Endothelial cell of umbilical vein (primary cell): ENCODE measurements at regions not wholly inside any gene's neighbourhood (a gene's known extent, or its start where the extent isn't known, plus 50 kb on each side); places are given as distances from the start of the nearest gene placed in this dataset.

Source experiments
- BruUV-seq: library from RNA; stranded (reverse); fragments of 400-500 nt; replicated peaks from 2 replicates; lab custom pipeline; 2021; lab: Mats Ljungman, UMichigan
- CTCF ChIA-PET: fragments of 300-600, 350-600 bp; sonication (Branson Sonifier 250); formaldehyde crosslinking; loops from one replicate; lab custom pipeline; 2021; ENCODE audit warnings: antibody characterized with exemption, inconsistent platforms; lab: Charles Lee
- POLR2A ChIA-PET: fragments of 300-600, 350-600 bp; sonication (Branson Sonifier 250); formaldehyde crosslinking; loops from one replicate; lab custom pipeline; 2021; ENCODE audit warnings: antibody characterized with exemption, inconsistent platforms; lab: Charles Lee
- DNase-seq: peaks from one replicate; pipeline ENCODE4 v3.0.0-alpha.2; 2011; ENCODE audit warnings: low read depth, low spot score
- FAIRE-seq: peaks from 2 replicates; lab custom pipeline; 2011; peaks lifted over from hg19 to GRCh38; lab: Jason Lieb, UNC
- H2AFZ ChIP-seq: 2 replicates; pipeline ENCODE4 v1.6.0; 2012; ENCODE audit warnings: low read depth, low read length, control low read depth, inconsistent platforms
- H3K27ac ChIP-seq: 2 replicates; pipeline ENCODE4 v1.5.1; 2011; ENCODE audit warnings: low read depth, mild to moderate bottlenecking, control low read depth, low read length, moderate library complexity; ENCODE audit not compliant: insufficient read depth
- H3K27me3 ChIP-seq, 2 experiments: 2 replicates each; pipeline versions ENCODE4 v1.6.0 to v1.6.1; 2011; ENCODE audit warnings: low read length in 2 of 2, mixed read lengths in 1 of 2; ENCODE audit not compliant: control insufficient read depth in 2 of 2, insufficient read depth in 2 of 2
- H3K36me3 ChIP-seq, 2 experiments: 2 replicates in 1 of 2; 3 replicates in 1 of 2; pipeline ENCODE4 v1.5.1; 2011; ENCODE audit warnings: low read length in 2 of 2, mild to moderate bottlenecking in 1 of 2, moderate library complexity in 1 of 2; ENCODE audit not compliant: control insufficient read depth in 2 of 2, insufficient read depth in 2 of 2; ENCODE audit errors: extremely low read depth in 1 of 2
- H3K4me1 ChIP-seq: 3 replicates; pipeline ENCODE4 v1.5.1; 2011; ENCODE audit warnings: mild to moderate bottlenecking, low read length; ENCODE audit not compliant: control insufficient read depth, insufficient read depth; ENCODE audit errors: extremely low read depth
- H3K4me2 ChIP-seq: 2 replicates; pipeline ENCODE4 v1.6.1; 2011; ENCODE audit warnings: low read length, control low read depth, mixed read lengths; ENCODE audit not compliant: insufficient read depth
- H3K4me3 ChIP-seq, 3 experiments: fragments of 200-600 bp in 1 of 3; sonication (generic), shearing (Covaris generic) in 1 of 3; replicated peaks in 1 of 3; 2 replicates each; pipeline ENCODE4 v1.5.1; 2011 to 2016; ENCODE audit warnings: control low read depth in 3 of 3, low read length in 3 of 3, mild to moderate bottlenecking in 2 of 3, inconsistent platforms in 1 of 3, low read depth in 1 of 3, moderate library complexity in 1 of 3; ENCODE audit not compliant: insufficient read depth in 1 of 3
- H3K79me2 ChIP-seq: 2 replicates; pipeline ENCODE4 v1.6.0; 2012; ENCODE audit warnings: low read length, inconsistent platforms; ENCODE audit not compliant: control insufficient read depth, insufficient read depth
- H3K9ac ChIP-seq: replicated peaks from 2 replicates; pipeline ENCODE3; 2011; ENCODE audit warnings: low read length, control low read depth; ENCODE audit not compliant: insufficient read depth; ENCODE audit errors: extremely low read depth
- H3K9me1 ChIP-seq: replicated peaks from 3 replicates; pipeline ENCODE4 v1.6.0; 2011; ENCODE audit warnings: mild to moderate bottlenecking, low read length; ENCODE audit not compliant: control insufficient read depth, insufficient read depth; ENCODE audit errors: extremely low read depth
- H3K9me3 ChIP-seq: replicated peaks from 2 replicates; pipeline ENCODE4 v1.5.1; 2012; ENCODE audit warnings: low read length, inconsistent platforms; ENCODE audit not compliant: control insufficient read depth, insufficient read depth
- H4K20me1 ChIP-seq: replicated peaks from 2 replicates; pipeline ENCODE3; 2011; ENCODE audit warnings: mild to moderate bottlenecking, low read length; ENCODE audit not compliant: control insufficient read depth, insufficient read depth; ENCODE audit errors: extremely low read depth
- CTCF ChIP-seq, 2 donors: IDR thresholded peaks; 1 replicate in 1 of 2; 2 replicates in 1 of 2; pipeline ENCODE4 v1.5.1; 2011; ENCODE audit warnings: low read length in 2 of 2, mild to moderate bottlenecking in 2 of 2, moderate library complexity in 2 of 2, control low read depth in 1 of 2, inconsistent platforms in 1 of 2, low read depth in 1 of 2; ENCODE audit not compliant: insufficient read depth in 1 of 2; ENCODE audit errors: extremely low read depth in 1 of 2
- EZH2 ChIP-seq: IDR thresholded peaks from 2 replicates; pipeline ENCODE4 v1.6.1; 2012; ENCODE audit warnings: borderline replicate concordance, low read depth, mild to moderate bottlenecking, moderate library complexity, low read length, inconsistent platforms; ENCODE audit not compliant: severe bottlenecking
- FOS ChIP-seq: IDR thresholded peaks from 2 replicates; pipeline ENCODE4 v1.6.1; 2011; ENCODE audit warnings: mild to moderate bottlenecking, low read length, moderate library complexity, borderline replicate concordance; ENCODE audit not compliant: insufficient read depth
- GATA2 ChIP-seq: IDR thresholded peaks from 2 replicates; pipeline ENCODE4 v1.7.0; 2011; ENCODE audit warnings: low read depth, mild to moderate bottlenecking, moderate library complexity, mixed read lengths, low read length; ENCODE audit not compliant: insufficient read length, insufficient read depth
- JUN ChIP-seq: IDR thresholded peaks from 2 replicates; pipeline ENCODE4 v1.6.1; 2011; ENCODE audit warnings: borderline replicate concordance, low read depth; ENCODE audit not compliant: insufficient read length, insufficient read depth
- MYC ChIP-seq: IDR thresholded peaks from one replicate; pipeline ENCODE4 v1.6.1; 2011; ENCODE audit warnings: mild to moderate bottlenecking, low read depth, low read length
- POLR2A ChIP-seq: IDR thresholded peaks from 2 replicates; pipeline ENCODE4 v1.6.1; 2012; ENCODE audit warnings: low read depth, mild to moderate bottlenecking, control low read depth, low read length
- POLR2AphosphoS5 ChIP-seq: IDR thresholded peaks from 2 replicates; pipeline ENCODE4 v1.6.1; 2012; ENCODE audit warnings: low read depth, mild to moderate bottlenecking, control low read depth, low read length, moderate library complexity; ENCODE audit not compliant: insufficient read depth
- dilution Hi-C: fragments of 300-500 bp; cut with MboI; formaldehyde crosslinking; loops from one replicate; pipeline ENCODE4 v1.15.0; 2019; ENCODE audit warnings: low sequenced_read_pairs; ENCODE audit not compliant: extremely low pct_ligation_motif_present
- intact Hi-C: fragments of 100-400 bp; cut with micrococcal nuclease; formaldehyde crosslinking; loops from one replicate; pipeline ENCODE4 v1.10.0; 2022
- TF ChIP-seq, protein P1 (sequence below): IDR thresholded peaks from 2 replicates; pipeline ENCODE4 v1.6.1; 2011; ENCODE audit not compliant: insufficient read depth, insufficient read length

DNA sequence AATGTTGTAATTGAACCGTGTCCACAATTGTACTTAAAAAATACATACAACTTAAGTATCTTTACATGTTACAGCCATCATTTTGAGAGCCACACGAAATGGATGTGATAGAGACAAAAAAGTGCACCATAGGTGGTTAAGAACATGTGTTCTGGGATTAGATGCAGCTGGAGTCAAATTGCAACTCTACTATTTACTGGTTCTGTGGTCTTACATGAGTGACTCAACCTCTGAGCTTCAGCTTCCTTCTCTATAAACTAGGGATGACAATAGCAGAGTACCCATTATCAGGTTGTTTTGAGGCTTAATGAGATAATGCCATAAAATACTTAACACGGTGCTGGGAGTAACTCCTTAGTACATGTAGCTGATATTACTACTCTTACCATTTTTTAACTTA, 130.4 kb downstream of the IDS start:
- TF ChIP-seq POLR2AphosphoS5: no peak
- no peak for TF ChIP-seq POLR2A
- TF ChIP-seq GATA2: no peak
- no peak for TF ChIP-seq EZH2
- TF ChIP-seq CTCF (IDR thresholded peaks at IDR 0.05; ENCODE audit: extremely low read depth in 1 of 2, insufficient read depth in 1 of 2, low read depth in 1 of 2, low read length in 2 of 2): no peak
- TF ChIP-seq MYC: no peak
- H3K79me2 ChIP-seq: no peaks in the 10 kb centered on the region
- CTCF ChIA-PET: no interaction called here
- no peak overlapping the region for H3K4me2 ChIP-seq
- FAIRE-seq: no peak
- no peaks in the 10 kb centered on the region for H3K9me3 ChIP-seq
- no peak for DNase-seq
- no peak overlapping the region for H3K4me3 ChIP-seq
- H3K9ac ChIP-seq: no peak overlapping the region
- no peak overlapping the region for H2AFZ ChIP-seq
- POLR2A ChIA-PET: no interaction called here
- H3K36me3 ChIP-seq: no peaks in the 10 kb centered on the region
- no peaks in the 10 kb centered on the region for H3K9me1 ChIP-seq
- dilution Hi-C loops: no loop called here
- no peaks in the 10 kb centered on the region for H3K4me1 ChIP-seq
- no TSS peak for BruUV-seq
- no peaks in the 10 kb centered on the region for H3K27me3 ChIP-seq
- H3K27ac ChIP-seq: no peak overlapping the region
- no peaks in the 10 kb centered on the region for H4K20me1 ChIP-seq
- intact Hi-C loops: no loop called here

- Histone ChIP-seq H2AFZ (no peak overlapping the region), H3K4me1 (no peaks in the 10 kb centered on the region), H3K9me3 (no peaks in the 10 kb centered on the region), H3K36me3 (no peaks in the 10 kb centered on the region), H3K79me2 (no peaks in the 10 kb centered on the region), H3K9me1 (no peaks in the 10 kb centered on the region), H3K4me3 (no peak overlapping the region), H3K4me2 (no peak overlapping the region), H3K9ac (no peak overlapping the region), H4K20me1 (no peaks in the 10 kb centered on the region), H3K27ac (no peak overlapping the region), H3K27me3 (no peaks in the 10 kb centered on the region)
- intact Hi-C loops: no loop called here
- DNase-seq (no peak), FAIRE-seq (no peak)
- dilution Hi-C loops: no loop called here
- BruUV-seq: no TSS peak
- POLR2A ChIA-PET: no interaction called here
- CTCF ChIA-PET: no interaction called here
- TF ChIP-seq, protein P1, sequence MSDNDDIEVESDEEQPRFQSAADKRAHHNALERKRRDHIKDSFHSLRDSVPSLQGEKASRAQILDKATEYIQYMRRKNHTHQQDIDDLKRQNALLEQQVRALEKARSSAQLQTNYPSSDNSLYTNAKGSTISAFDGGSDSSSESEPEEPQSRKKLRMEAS: no peak
- TF ChIP-seq GATA2 (no peak), EZH2 (no peak), FOS (no peak), JUN (no peak), POLR2A (no peak), CTCF (IDR thresholded peaks at IDR 0.05; ENCODE audit: extremely low read depth in 1 of 2, insufficient read depth in 1 of 2, low read depth in 1 of 2, low read length in 2 of 2) (no peak), POLR2AphosphoS5 (no peak), MYC (no peak)
These were observed 132.2 kb downstream of the IDS start for GRCh38 chrX:149372866-149373265.
